ENCODE measurements at regions not wholly inside any gene's neighbourhood (a gene's known extent, or its start where the extent isn't known, plus 50 kb on each side); places are given as distances from the start of the nearest gene placed in this dataset.

DNA sequence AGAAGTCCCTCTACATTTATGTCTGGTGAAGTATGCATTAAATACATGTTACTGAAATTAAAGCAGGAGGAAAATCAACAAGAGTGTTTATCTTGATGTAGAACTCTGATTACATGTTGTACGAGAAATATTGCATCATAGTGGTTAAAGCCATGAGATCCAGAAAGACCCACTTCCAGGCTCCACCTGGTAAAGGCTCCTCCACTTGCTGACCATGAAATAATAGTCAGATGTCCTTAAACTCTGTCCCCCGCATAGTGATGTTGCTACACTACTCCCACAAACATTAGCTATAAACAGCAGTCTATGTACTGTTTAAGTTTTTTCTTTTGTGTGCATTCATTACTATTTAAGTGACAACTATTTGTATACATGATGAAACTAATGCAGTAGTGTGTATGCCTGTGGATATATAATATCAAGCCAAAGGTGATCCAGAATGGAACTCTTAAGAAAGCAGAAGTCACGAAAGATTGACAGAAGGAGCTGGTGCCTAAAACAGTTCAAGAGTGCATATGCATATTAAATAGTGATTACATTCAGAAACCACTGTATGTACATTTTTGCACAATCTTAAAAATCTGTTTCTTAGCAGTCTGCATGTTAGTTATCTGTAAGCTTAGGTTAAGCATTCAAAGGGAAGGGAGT is 264.4 kb upstream of the KCNMB2 start:
- DNase-seq = no peak
- 89 to 95% methylated on average over 3 of the region's 3 CpGs for WGBS, 2 donors
- H3K4me3 ChIP-seq (replicated peaks in 1 of 3) = no peak overlapping the region
- H3K27me3 ChIP-seq = no peaks in the 10 kb centered on the region
- H3K27ac ChIP-seq = no peak overlapping the region
- TF ChIP-seq, protein P1, sequence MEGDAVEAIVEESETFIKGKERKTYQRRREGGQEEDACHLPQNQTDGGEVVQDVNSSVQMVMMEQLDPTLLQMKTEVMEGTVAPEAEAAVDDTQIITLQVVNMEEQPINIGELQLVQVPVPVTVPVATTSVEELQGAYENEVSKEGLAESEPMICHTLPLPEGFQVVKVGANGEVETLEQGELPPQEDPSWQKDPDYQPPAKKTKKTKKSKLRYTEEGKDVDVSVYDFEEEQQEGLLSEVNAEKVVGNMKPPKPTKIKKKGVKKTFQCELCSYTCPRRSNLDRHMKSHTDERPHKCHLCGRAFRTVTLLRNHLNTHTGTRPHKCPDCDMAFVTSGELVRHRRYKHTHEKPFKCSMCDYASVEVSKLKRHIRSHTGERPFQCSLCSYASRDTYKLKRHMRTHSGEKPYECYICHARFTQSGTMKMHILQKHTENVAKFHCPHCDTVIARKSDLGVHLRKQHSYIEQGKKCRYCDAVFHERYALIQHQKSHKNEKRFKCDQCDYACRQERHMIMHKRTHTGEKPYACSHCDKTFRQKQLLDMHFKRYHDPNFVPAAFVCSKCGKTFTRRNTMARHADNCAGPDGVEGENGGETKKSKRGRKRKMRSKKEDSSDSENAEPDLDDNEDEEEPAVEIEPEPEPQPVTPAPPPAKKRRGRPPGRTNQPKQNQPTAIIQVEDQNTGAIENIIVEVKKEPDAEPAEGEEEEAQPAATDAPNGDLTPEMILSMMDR (IDR thresholded peaks at IDR 0.05) = no peak
- no peaks in the 10 kb centered on the region for H3K4me1 ChIP-seq
- no peaks in the 10 kb centered on the region for H3K36me3 ChIP-seq
- no peaks in the 10 kb centered on the region for H3K9me3 ChIP-seq
- intact Hi-C loops (cut with DNase I) = no loop called here

DNA sequence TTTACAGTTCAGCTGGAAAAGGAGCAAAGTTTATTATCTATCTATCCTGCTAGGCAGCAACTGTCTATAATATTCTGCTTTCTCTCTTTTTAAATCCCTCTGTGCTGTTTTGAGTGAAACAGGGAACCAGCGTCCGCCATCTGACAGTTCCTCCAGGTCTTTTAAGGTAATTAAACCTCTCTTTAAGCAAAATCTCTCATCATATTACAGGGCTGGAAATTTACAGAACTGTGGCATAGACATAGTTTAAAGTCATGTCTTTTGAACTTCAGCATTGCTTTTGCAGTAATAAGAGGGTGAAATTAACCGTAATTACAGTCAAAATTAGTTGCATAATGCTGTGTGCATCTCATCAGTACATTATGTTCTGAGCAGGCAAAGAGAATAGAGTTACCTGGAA is 263.4 kb upstream of the KCNMB2 start:
- Histone ChIP-seq H3K27ac (no peak overlapping the region), H3K27me3 (no peaks in the 10 kb centered on the region), H3K4me3 (replicated peaks in 1 of 3) (no peak overlapping the region), H3K4me1 (no peaks in the 10 kb centered on the region), H3K36me3 (no peaks in the 10 kb centered on the region), H3K9me3 (no peaks in the 10 kb centered on the region)
- DNase-seq = no peak
- intact Hi-C loops (cut with DNase I) = no loop called here
- WGBS, 2 donors = 93 to 94% methylated on average over 3 of the region's 3 CpGs
- TF ChIP-seq, protein P1 (IDR thresholded peaks at IDR 0.05) = no peak
- TF ChIP-seq POLR2A (IDR thresholded peaks at IDR 0.05) = no peak

DNA sequence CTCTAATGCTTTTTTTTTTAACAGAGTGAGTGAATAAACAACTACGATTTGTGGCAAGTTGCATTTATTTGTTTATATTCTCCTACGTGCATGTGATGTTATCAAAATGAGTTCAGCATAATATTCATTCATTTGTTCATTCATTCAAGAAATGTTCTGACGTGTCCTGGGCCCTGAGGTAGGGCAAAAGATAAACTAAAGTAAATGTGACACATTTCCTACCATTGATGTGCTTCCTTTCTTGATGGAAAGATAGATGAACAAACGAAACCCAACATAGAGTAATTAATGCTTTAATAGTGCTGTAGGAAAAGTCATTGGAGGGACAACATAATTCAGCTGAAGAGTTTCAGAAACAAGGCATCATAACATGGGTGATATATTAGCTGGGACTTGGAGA is 261.5 kb upstream of the KCNMB2 start:
- no peaks in the 10 kb centered on the region for H3K9me3 ChIP-seq
- DNase-seq = no peak
- no peak overlapping the region for H3K4me3 ChIP-seq (replicated peaks in 1 of 3)
- intact Hi-C loops (cut with DNase I) = no loop called here
- H3K27ac ChIP-seq = no peak overlapping the region
- WGBS, 2 donors = 88 to 94% methylated on average over 4 of the region's 4 CpGs
- no peak for TF ChIP-seq POLR2A (IDR thresholded peaks at IDR 0.05)
- TF ChIP-seq, protein P1 (IDR thresholded peaks at IDR 0.05) = no peak
- no peaks in the 10 kb centered on the region for H3K27me3 ChIP-seq
- no peaks in the 10 kb centered on the region for H3K36me3 ChIP-seq
- H3K4me1 ChIP-seq = no peaks in the 10 kb centered on the region

- intact Hi-C loops (cut with DNase I) = no loop called here
- H3K27ac ChIP-seq = no peak overlapping the region
- TF ChIP-seq POLR2A (IDR thresholded peaks at IDR 0.05) = no peak
- TF ChIP-seq, protein P1 (IDR thresholded peaks at IDR 0.05) = no peak
- no peak for DNase-seq
- H3K9me3 ChIP-seq = no peaks in the 10 kb centered on the region
- H3K4me1 ChIP-seq = no peaks in the 10 kb centered on the region
- H3K27me3 ChIP-seq = no peaks in the 10 kb centered on the region
- no peaks in the 10 kb centered on the region for H3K36me3 ChIP-seq
- no peak overlapping the region for H3K4me3 ChIP-seq (replicated peaks in 1 of 3)
These were observed 260.9 kb upstream of the KCNMB2 start for GRCh38 chr3:178275311-178275710.

- intact Hi-C loops (cut with DNase I) = no loop called here
- TF ChIP-seq, protein P1 (IDR thresholded peaks at IDR 0.05) = no peak
- TF ChIP-seq POLR2A (IDR thresholded peaks at IDR 0.05) = no peak
These were observed 260.4 kb upstream of the KCNMB2 start for GRCh38 chr3:178275793-178276192.

More at GRCh38 chr3:178275793-178276192, 260.4 kb upstream of the KCNMB2 start:
- 70 to 77% methylated on average over 2 of the region's 2 CpGs for WGBS, 2 donors
- Histone ChIP-seq H3K4me3 (replicated peaks in 1 of 3) (no peak overlapping the region), H3K27me3 (no peaks in the 10 kb centered on the region), H3K27ac (no peak overlapping the region), H3K9me3 (no peaks in the 10 kb centered on the region), H3K4me1 (no peaks in the 10 kb centered on the region), H3K36me3 (no peaks in the 10 kb centered on the region)
- no peak for DNase-seq

All from thyroid gland (tissue), 4 donors.